ENCODE measurements at regions not wholly inside any gene's neighbourhood (a gene's known extent, or its start where the extent isn't known, plus 50 kb on each side); places are given as distances from the start of the nearest gene placed in this dataset.
A peak's percentile ranks its signal among the peaks of the same experiment; 100 is the strongest.

- DNase-seq (ENCODE audit: low read depth) = no peak
- no peak overlapping the region for H3K4me3 ChIP-seq (ENCODE audit: low read length)
- no peak for TF ChIP-seq CTCF (conservative IDR thresholded peaks at IDR 0.05; ENCODE audit: low read length)
Observed at GRCh38 chr20:52668626-52669025, 303.5 kb upstream of the TSHZ2 start.

- TF ChIP-seq CTCF (conservative IDR thresholded peaks at IDR 0.05; ENCODE audit: low read length) = no peak
- DNase-seq (ENCODE audit: low read depth) = no peak
- H3K4me3 ChIP-seq (ENCODE audit: low read length) = no peak overlapping the region
Observed at GRCh38 chr20:52667358-52667757, 304.8 kb upstream of the TSHZ2 start.

GRCh38 chr20:52665441-52665840 lies 306.7 kb upstream of the TSHZ2 start:
- TF ChIP-seq CTCF (conservative IDR thresholded peaks at IDR 0.05; ENCODE audit: low read length) = no peak
- DNase-seq (ENCODE audit: low read depth) = no peak
- no peak overlapping the region for H3K4me3 ChIP-seq (ENCODE audit: low read length)

GRCh38 chr20:52655395-52655794 lies 316.8 kb upstream of the TSHZ2 start:
- H3K4me3 ChIP-seq (ENCODE audit: low read length) = no peak overlapping the region
- DNase-seq (ENCODE audit: low read depth) = peak; percentile 2
- no peak for TF ChIP-seq CTCF (conservative IDR thresholded peaks at IDR 0.05; ENCODE audit: low read length)

GRCh38 chr20:52654567-52654966 lies 317.6 kb upstream of the TSHZ2 start:
- no peak overlapping the region for H3K4me3 ChIP-seq (ENCODE audit: low read length)
- DNase-seq (ENCODE audit: low read depth) = no peak
- TF ChIP-seq CTCF (conservative IDR thresholded peaks at IDR 0.05; ENCODE audit: low read length) = no peak

GRCh38 chr20:52652271-52652670 lies 319.9 kb upstream of the TSHZ2 start:
- no peak for TF ChIP-seq CTCF (conservative IDR thresholded peaks at IDR 0.05; ENCODE audit: low read length)
- H3K4me3 ChIP-seq (ENCODE audit: low read length) = no peak overlapping the region
- no peak for DNase-seq (ENCODE audit: low read depth)

GRCh38 chr20:52649727-52650126 lies 322.4 kb upstream of the TSHZ2 start:
- H3K4me3 ChIP-seq (ENCODE audit: low read length) = no peak overlapping the region
- DNase-seq (ENCODE audit: low read depth) = no peak
- TF ChIP-seq CTCF (conservative IDR thresholded peaks at IDR 0.05; ENCODE audit: low read length) = no peak

Data from AG10803 (cell line).